ENCODE measurements at regions not wholly inside any gene's neighbourhood (a gene's known extent, or its start where the extent isn't known, plus 50 kb on each side); places are given as distances from the start of the nearest gene placed in this dataset.

DNA sequence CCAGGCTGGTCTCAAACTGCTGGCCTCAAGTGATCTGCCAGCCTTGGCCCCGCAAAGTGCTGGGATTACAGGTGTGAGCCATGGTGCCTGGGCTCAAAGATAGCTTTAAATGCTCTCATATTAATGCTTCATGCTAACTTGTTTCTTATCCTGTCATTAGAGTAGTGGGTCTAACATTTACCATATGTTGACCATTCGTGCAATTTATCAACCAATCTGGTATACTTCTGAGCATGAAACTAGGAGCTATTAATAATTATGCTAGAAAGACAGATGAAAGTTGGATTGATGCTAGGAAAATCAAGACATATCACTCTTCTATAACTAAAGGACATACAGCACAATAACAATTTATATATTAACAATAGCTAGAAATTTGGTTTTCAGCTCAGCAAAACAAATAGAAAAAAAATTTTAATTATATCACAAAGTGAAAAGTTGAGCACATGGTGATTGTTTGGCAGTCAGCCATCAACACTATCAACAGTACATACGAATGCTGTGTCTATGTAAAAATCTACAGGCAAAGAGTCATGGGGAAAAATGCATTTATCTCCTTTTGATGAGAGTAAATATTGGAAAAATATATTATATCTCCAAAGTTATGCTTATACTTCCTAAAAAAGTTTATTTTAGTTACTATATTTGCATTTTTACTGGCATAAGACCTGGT is 112.1 kb upstream of the ABCB5 start:
- TF ChIP-seq, protein P1, sequence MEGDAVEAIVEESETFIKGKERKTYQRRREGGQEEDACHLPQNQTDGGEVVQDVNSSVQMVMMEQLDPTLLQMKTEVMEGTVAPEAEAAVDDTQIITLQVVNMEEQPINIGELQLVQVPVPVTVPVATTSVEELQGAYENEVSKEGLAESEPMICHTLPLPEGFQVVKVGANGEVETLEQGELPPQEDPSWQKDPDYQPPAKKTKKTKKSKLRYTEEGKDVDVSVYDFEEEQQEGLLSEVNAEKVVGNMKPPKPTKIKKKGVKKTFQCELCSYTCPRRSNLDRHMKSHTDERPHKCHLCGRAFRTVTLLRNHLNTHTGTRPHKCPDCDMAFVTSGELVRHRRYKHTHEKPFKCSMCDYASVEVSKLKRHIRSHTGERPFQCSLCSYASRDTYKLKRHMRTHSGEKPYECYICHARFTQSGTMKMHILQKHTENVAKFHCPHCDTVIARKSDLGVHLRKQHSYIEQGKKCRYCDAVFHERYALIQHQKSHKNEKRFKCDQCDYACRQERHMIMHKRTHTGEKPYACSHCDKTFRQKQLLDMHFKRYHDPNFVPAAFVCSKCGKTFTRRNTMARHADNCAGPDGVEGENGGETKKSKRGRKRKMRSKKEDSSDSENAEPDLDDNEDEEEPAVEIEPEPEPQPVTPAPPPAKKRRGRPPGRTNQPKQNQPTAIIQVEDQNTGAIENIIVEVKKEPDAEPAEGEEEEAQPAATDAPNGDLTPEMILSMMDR (IDR thresholded peaks at IDR 0.05) = no peak
- no peak for TF ChIP-seq POLR2A (IDR thresholded peaks at IDR 0.05)
- Histone ChIP-seq H3K4me3 (no peak overlapping the region), H3K9me3 (replicated peaks in 1 of 3) (no peaks in the 10 kb centered on the region), H3K36me3 (replicated peaks in 1 of 2) (no peaks in the 10 kb centered on the region), H3K27ac (no peak overlapping the region), H3K4me1 (replicated peaks in 1 of 2) (no peaks in the 10 kb centered on the region), H3K27me3 (no peaks in the 10 kb centered on the region)
- intact Hi-C loops (cut with DNase I) = loop anchor here in 1 of 2 donors (10.0 kb wide), 1 partner anchor 59 kb away; no protein-coding TSS in a partner anchor
- no peak for DNase-seq
- 84 to 94% (median 90%) methylated on average over 3 of the region's 3 CpGs for WGBS, 4 donors

- Histone ChIP-seq H3K9me3 (replicated peaks in 1 of 3) (no peaks in the 10 kb centered on the region), H3K4me1 (replicated peaks in 1 of 2) (no peaks in the 10 kb centered on the region), H3K27ac (no peak overlapping the region), H3K27me3 (no peaks in the 10 kb centered on the region), H3K4me3 (no peak overlapping the region), H3K36me3 (replicated peaks in 1 of 2) (no peaks in the 10 kb centered on the region)
- WGBS, 4 donors = 69 to 89% (median 83%) methylated on average over 3 of the region's 3 CpGs
- no peak for DNase-seq
- TF ChIP-seq, protein P1 (IDR thresholded peaks at IDR 0.05) = no peak
- intact Hi-C loops (cut with DNase I) = loop anchor here in 1 of 2 donors (10.0 kb wide), 1 partner anchor 59 kb away; no protein-coding TSS in a partner anchor
Measured at GRCh38 chr7:20504060-20504459, 111.4 kb upstream of the ABCB5 start.

DNA sequence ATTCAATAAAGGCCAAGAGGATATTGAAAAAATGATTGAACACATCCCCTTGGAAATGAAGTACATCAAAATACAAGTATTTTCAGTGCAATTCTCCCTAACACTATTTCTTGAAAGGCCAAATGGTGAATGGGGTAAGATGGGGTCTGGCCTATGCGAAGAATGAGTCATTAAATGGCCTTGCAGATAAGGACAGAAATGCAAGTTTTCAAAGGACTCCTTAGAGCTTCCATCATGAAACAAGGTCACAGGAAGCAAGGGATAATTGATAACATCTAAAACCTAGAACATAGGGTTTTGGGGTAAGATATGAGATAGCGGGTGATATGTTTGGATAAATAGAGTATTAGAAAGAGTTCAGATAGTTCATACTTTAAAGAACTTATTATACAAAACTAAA is 109.3 kb upstream of the ABCB5 start:
- intact Hi-C loops (cut with DNase I) = loop anchor here in 1 of 2 donors (10.0 kb wide), 1 partner anchor 61 kb away; no protein-coding TSS in a partner anchor
- no peak for TF ChIP-seq POLR2A (IDR thresholded peaks at IDR 0.05)
- TF ChIP-seq, protein P1 (IDR thresholded peaks at IDR 0.05) = no peak
- 32 to 50% (median 50%) methylated on average over 2 of the region's 2 CpGs for WGBS, 4 donors
- no peaks in the 10 kb centered on the region for H3K9me3 ChIP-seq (replicated peaks in 1 of 3)
- H3K4me3 ChIP-seq = no peak overlapping the region
- no peak for DNase-seq
- H3K4me1 ChIP-seq (replicated peaks in 1 of 2) = no peaks in the 10 kb centered on the region
- H3K27me3 ChIP-seq = no peaks in the 10 kb centered on the region
- no peaks in the 10 kb centered on the region for H3K36me3 ChIP-seq (replicated peaks in 1 of 2)
- no peak overlapping the region for H3K27ac ChIP-seq

- H3K4me1 ChIP-seq (replicated peaks in 1 of 2) = no peaks in the 10 kb centered on the region
Measured at GRCh38 chr7:20507157-20507556, 108.3 kb upstream of the ABCB5 start.

More at GRCh38 chr7:20507157-20507556, 108.3 kb upstream of the ABCB5 start:
- WGBS, 4 donors = 96 to 100% (median 99%) methylated on average over 1 of the region's 1 CpG
- Histone ChIP-seq H3K27me3 (no peaks in the 10 kb centered on the region), H3K36me3 (replicated peaks in 1 of 2) (no peaks in the 10 kb centered on the region), H3K4me3 (no peak overlapping the region), H3K9me3 (replicated peaks in 1 of 3) (no peaks in the 10 kb centered on the region), H3K27ac (no peak overlapping the region)
- DNase-seq = no peak
- intact Hi-C loops (cut with DNase I) = loop anchor here in 1 of 2 donors (10.0 kb wide), 1 partner anchor 62 kb away; no protein-coding TSS in a partner anchor
- TF ChIP-seq POLR2A (IDR thresholded peaks at IDR 0.05) = no peak
- TF ChIP-seq, protein P1 (IDR thresholded peaks at IDR 0.05) = no peak

Measured in adrenal gland (tissue), 9 donors.